M059J (cell line): ENCODE measurements at regions not wholly inside any gene's neighbourhood (a gene's known extent, or its start where the extent isn't known, plus 50 kb on each side); places are given as distances from the start of the nearest gene placed in this dataset.
A peak's percentile ranks its signal among the peaks of the same experiment; 100 is the strongest.

ENCODE experiments used
- DNase-seq: peaks from one replicate; pipeline ENCODE4 v3.0.0-alpha.2; 2012; ENCODE audit warnings: low read depth

- DNase-seq: no peak
Measured at GRCh38 chr5:77157732-77158532, 52.5 kb upstream of the PDE8B start.

GRCh38 chr5:77156379-77156778, 54.1 kb upstream of the PDE8B start:
- DNase-seq: no peak

DNA sequence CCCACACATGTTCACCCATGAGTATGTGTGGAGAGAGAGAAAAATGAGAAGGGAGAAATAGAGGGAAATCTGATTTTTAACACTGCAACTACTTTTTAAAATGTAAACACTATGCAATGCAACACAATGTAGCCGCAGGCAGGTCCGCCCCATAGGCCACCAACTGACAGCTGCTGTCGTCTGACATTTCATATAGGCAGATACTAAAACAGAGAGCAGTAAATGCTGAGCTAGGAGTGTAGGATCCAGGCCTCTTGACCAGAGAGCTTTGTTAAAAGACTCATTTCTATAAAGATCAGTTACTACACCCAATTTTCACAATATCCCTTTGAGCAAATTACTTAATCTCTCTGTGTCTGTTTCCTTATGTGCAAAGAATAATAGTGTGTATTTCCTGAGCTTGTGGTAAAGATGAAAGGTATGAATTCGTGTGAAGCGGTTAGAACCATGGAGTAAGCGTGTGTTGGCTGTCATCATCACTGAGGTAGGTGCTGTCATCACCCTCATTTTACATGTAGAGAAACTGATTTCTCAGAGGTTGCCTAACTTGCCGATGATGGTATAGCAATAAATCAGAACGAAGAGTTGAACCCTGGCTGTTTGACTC, 55.2 kb upstream of the PDE8B start:
- no peak for DNase-seq

GRCh38 chr5:77152441-77152840, 58.0 kb upstream of the PDE8B start:
- no peak for DNase-seq

- DNase-seq: no peak
Measured at GRCh38 chr5:77151501-77151900, 59.0 kb upstream of the PDE8B start.

DNA sequence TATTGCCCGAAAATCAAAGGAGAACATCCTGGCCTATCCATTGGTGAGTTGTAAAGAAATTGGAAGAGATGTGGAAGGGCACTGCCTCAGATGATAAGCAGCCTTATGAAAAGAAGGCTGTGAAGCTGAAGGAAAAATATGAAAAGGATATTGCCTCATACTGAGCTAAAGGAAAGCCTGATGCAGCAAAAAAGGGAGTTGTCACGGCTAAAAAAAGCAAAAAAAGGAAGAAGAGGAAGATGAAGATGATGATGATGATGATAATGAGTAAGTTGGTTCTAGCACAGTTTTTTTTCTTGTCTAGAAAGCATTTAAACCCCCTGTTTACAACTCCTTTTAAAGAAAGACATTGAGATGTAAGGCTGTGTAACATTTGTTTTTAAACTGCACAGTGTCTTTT, 59.8 kb upstream of the ZBED3 start:
- no peak for DNase-seq

GRCh38 chr5:77145666-77146065, 58.6 kb upstream of the ZBED3 start:
- peak; percentile 57 for DNase-seq

- no peak for DNase-seq
Measured at GRCh38 chr5:77144837-77145139, 57.7 kb upstream of the ZBED3 start.

GRCh38 chr5:77143998-77144836, 57.1 kb upstream of the ZBED3 start:
- peak; percentile 69 for DNase-seq

GRCh38 chr5:77140350-77140749, 53.3 kb upstream of the ZBED3 start:
- DNase-seq: no peak

DNA sequence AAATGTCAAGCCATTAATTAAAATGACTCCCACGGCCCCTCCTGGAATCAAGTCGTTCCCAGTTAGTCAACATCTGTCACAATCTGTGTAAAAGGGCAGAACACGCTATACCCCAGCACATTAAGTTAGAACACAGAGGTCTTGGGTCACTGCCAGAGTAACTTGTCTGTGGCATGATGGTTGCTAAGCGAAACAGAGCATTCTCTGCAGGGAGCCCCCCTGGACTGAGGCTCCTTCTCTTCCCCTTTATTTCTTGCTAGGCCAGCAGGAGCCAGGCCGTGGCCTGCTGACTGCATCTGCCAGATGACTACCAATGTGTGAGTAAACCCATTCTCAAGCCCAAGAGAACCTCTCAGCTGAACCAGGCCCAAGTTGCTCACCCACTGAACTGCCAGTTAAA, 51.9 kb upstream of the ZBED3 start:
- DNase-seq: no peak
